GM19452 (cell line): ENCODE measurements at regions not wholly inside any gene's neighbourhood (a gene's known extent, or its start where the extent isn't known, plus 50 kb on each side); places are given as distances from the start of the nearest gene placed in this dataset.
"Not testable (repeated sequence)": the region's sequence is repeated elsewhere in the genome, so short reads cannot be mapped to it uniquely, and the experiment has no call there.

Experiments used
- ATAC-seq: cut with Tn5 transposase; IDR thresholded peaks from one replicate; pipeline ENCODE4 v1.9.1; 2021; ENCODE audit not compliant: unreplicated experiment

- no peak for ATAC-seq
Measured at GRCh38 chrX:10944136-10944885, 166.8 kb upstream of the HCCS start.

- ATAC-seq: no peak
Measured at GRCh38 chrX:10945498-10945897, 165.6 kb upstream of the HCCS start.

GRCh38 chrX:10949541-10949940 is 161.6 kb upstream of the HCCS start:
- ATAC-seq: no peak

- no peak for ATAC-seq
Measured at GRCh38 chrX:10952619-10953018, 158.5 kb upstream of the HCCS start.

- no peak for ATAC-seq
Measured at GRCh38 chrX:10965174-10965798, 145.8 kb upstream of the HCCS start.

- no peak for ATAC-seq
Measured at GRCh38 chrX:10966057-10966456, 145.1 kb upstream of the HCCS start.

GRCh38 chrX:10971176-10971575 is 140.0 kb upstream of the HCCS start:
- ATAC-seq: no peak

GRCh38 chrX:10971759-10972158 is 139.4 kb upstream of the HCCS start:
- ATAC-seq: no peak

GRCh38 chrX:10972706-10973105 is 138.4 kb upstream of the HCCS start:
- no peak for ATAC-seq

GRCh38 chrX:10974920-10975319 is 136.2 kb upstream of the HCCS start:
- no peak for ATAC-seq

- ATAC-seq: no peak
Measured at GRCh38 chrX:10979956-10980355, 131.2 kb upstream of the HCCS start.

GRCh38 chrX:10981506-10981905 is 129.6 kb upstream of the HCCS start:
- no peak for ATAC-seq

- no peak for ATAC-seq
Measured at GRCh38 chrX:10983526-10983925, 127.6 kb upstream of the HCCS start.

- ATAC-seq: no peak
Measured at GRCh38 chrX:10984213-10984612, 126.9 kb upstream of the HCCS start.

GRCh38 chrX:10986616-10987015 is 124.5 kb upstream of the HCCS start:
- ATAC-seq: no peak

- no peak for ATAC-seq
Measured at GRCh38 chrX:10988653-10989052, 122.5 kb upstream of the HCCS start.

GRCh38 chrX:10989386-10989785 is 121.7 kb upstream of the HCCS start:
- ATAC-seq: no peak

- ATAC-seq: no peak
Measured at GRCh38 chrX:10990418-10990817, 120.7 kb upstream of the HCCS start.

- ATAC-seq: no peak
Measured at GRCh38 chrX:10990976-10991375, 120.2 kb upstream of the HCCS start.

- ATAC-seq: no peak
Measured at GRCh38 chrX:10992110-10992509, 119.0 kb upstream of the HCCS start.

GRCh38 chrX:11007076-11007475 is 104.1 kb upstream of the HCCS start:
- not testable (repeated sequence) for ATAC-seq

- no peak for ATAC-seq
Measured at GRCh38 chrX:11010476-11010875, 100.7 kb upstream of the HCCS start.

GRCh38 chrX:11016728-11017127 is 94.4 kb upstream of the HCCS start:
- no peak for ATAC-seq
